ENCODE measurements at regions not wholly inside any gene's neighbourhood (a gene's known extent, or its start where the extent isn't known, plus 50 kb on each side); places are given as distances from the start of the nearest gene placed in this dataset.

DNA sequence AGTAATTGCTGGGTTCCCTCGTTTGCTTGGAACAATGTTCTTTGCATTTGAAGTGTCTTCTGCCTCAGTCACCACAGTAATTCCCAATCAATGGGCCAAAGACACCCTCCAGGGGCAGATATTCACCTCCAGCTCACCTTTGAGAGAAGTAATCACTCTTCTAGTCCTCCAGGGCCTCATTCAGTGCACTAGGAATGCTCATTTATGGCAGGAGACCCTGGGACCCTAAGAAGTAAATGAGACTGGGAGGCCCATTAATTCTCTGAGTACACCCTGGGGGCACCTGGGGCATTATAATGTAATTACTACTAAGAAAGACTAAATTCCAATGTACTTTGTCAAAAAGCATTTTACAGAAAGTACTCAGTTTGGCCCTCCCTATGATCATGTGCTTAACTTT lies 158.2 kb upstream of the XYLT1 start:
- Mint-ChIP-seq H3K4me1 (ENCODE audit: low read depth, unreplicated experiment) (no peaks in the 10 kb centered on the region), H3K36me3 (ENCODE audit: unreplicated experiment) (peaks cover 18% of the 10 kb centered on the region), H3K27me3 (ENCODE audit: unreplicated experiment) (peaks cover 4% of the 10 kb centered on the region), H3K9me3 (ENCODE audit: unreplicated experiment) (peaks cover 4% of the 10 kb centered on the region), H3K27ac (ENCODE audit: unreplicated experiment) (no peak overlapping the region), H3K4me3 (ENCODE audit: unreplicated experiment) (no peak overlapping the region)
- TF ChIP-seq, protein P1, sequence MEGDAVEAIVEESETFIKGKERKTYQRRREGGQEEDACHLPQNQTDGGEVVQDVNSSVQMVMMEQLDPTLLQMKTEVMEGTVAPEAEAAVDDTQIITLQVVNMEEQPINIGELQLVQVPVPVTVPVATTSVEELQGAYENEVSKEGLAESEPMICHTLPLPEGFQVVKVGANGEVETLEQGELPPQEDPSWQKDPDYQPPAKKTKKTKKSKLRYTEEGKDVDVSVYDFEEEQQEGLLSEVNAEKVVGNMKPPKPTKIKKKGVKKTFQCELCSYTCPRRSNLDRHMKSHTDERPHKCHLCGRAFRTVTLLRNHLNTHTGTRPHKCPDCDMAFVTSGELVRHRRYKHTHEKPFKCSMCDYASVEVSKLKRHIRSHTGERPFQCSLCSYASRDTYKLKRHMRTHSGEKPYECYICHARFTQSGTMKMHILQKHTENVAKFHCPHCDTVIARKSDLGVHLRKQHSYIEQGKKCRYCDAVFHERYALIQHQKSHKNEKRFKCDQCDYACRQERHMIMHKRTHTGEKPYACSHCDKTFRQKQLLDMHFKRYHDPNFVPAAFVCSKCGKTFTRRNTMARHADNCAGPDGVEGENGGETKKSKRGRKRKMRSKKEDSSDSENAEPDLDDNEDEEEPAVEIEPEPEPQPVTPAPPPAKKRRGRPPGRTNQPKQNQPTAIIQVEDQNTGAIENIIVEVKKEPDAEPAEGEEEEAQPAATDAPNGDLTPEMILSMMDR (IDR thresholded peaks at IDR 0.05; ENCODE audit: partially characterized antibody, unreplicated experiment) = no peak
- no peak for DNase-seq

DNA sequence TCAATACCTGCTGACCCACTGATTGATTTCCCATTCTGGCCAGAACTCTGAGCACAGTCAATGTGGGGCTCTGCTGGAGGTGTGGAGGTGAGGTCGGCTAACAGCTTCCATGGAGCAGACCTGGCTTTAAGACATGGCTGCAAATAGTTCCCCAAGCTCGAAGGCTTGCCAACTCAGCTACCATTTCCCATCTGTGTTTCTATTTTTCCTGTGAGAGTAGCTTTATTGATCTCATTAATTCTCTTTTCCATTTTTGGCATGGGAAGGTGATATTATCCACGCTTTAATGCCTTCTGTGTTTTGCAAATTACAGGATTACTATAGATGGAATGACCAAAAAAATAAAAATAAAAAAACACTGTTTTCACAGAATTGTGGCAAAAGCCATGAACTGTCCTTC lies 151.6 kb upstream of the XYLT1 start:
- Mint-ChIP-seq H3K4me3 (ENCODE audit: unreplicated experiment) (no peak overlapping the region), H3K9me3 (ENCODE audit: unreplicated experiment) (peaks cover 4% of the 10 kb centered on the region), H3K36me3 (ENCODE audit: unreplicated experiment) (peaks cover 17% of the 10 kb centered on the region), H3K27me3 (ENCODE audit: unreplicated experiment) (peaks cover 4% of the 10 kb centered on the region), H3K27ac (ENCODE audit: unreplicated experiment) (no peak overlapping the region), H3K4me1 (ENCODE audit: low read depth, unreplicated experiment) (no peaks in the 10 kb centered on the region)
- TF ChIP-seq, protein P1 (IDR thresholded peaks at IDR 0.05; ENCODE audit: partially characterized antibody, unreplicated experiment) = no peak
- DNase-seq = no peak

DNA sequence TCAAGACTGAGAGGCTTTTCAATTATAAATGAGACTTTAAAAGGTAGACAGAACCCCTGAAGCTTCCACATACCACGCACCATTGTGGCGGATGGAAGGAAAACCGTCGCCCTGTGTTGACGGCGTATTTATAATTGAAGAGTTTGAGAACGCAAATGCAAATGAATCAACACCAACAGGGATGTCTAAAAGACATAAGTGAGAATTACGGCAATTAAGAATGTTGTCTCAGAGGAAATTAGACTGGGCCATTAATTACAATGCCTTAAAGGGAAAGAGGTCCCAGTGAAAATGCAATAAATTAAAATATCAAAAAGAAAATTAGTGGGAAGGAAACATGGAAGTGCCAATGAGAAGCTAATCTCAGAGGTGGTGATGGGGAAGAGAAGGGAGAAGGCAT lies 148.5 kb upstream of the XYLT1 start:
- H3K4me3 Mint-ChIP-seq (ENCODE audit: unreplicated experiment) = no peak overlapping the region
- no peaks in the 10 kb centered on the region for H3K4me1 Mint-ChIP-seq (ENCODE audit: low read depth, unreplicated experiment)
- H3K36me3 Mint-ChIP-seq (ENCODE audit: unreplicated experiment) = no peaks in the 10 kb centered on the region
- H3K27me3 Mint-ChIP-seq (ENCODE audit: unreplicated experiment) = peaks cover 2% of the 10 kb centered on the region
- TF ChIP-seq, protein P1 (IDR thresholded peaks at IDR 0.05; ENCODE audit: partially characterized antibody, unreplicated experiment) = no peak
- H3K9me3 Mint-ChIP-seq (ENCODE audit: unreplicated experiment) = no peaks in the 10 kb centered on the region
- DNase-seq = no peak
- no peak overlapping the region for H3K27ac Mint-ChIP-seq (ENCODE audit: unreplicated experiment)

DNA sequence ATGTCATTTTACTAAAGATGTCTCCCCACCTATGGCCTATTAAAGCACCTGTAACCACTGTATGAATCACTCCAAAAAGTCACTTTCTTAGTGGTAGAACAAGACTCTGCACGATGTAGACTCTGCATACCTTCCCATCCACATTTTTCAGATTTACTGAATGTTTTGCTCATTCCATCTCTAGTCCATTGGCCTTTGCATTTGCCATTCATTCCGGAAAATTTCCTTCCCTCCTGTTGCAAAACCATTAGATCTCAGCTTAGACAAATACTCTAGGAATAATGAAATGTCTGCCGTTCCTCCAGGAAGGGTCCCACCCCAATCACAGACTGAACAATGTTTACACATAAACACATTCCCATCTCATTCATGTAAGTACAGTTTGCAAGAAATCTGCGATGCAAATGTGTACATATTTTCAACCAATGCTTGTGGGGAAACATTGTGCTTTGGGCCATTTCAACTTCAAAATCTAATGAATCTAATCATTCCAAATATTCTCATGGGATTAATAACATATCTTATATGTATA lies 146.3 kb upstream of the XYLT1 start:
- Mint-ChIP-seq H3K36me3 (ENCODE audit: unreplicated experiment) (no peaks in the 10 kb centered on the region), H3K4me1 (ENCODE audit: low read depth, unreplicated experiment) (no peaks in the 10 kb centered on the region), H3K27ac (ENCODE audit: unreplicated experiment) (no peak overlapping the region), H3K27me3 (ENCODE audit: unreplicated experiment) (peaks cover 4% of the 10 kb centered on the region), H3K4me3 (ENCODE audit: unreplicated experiment) (no peak overlapping the region), H3K9me3 (ENCODE audit: unreplicated experiment) (no peaks in the 10 kb centered on the region)
- DNase-seq = no peak
- TF ChIP-seq, protein P1 (IDR thresholded peaks at IDR 0.05; ENCODE audit: partially characterized antibody, unreplicated experiment) = no peak

DNA sequence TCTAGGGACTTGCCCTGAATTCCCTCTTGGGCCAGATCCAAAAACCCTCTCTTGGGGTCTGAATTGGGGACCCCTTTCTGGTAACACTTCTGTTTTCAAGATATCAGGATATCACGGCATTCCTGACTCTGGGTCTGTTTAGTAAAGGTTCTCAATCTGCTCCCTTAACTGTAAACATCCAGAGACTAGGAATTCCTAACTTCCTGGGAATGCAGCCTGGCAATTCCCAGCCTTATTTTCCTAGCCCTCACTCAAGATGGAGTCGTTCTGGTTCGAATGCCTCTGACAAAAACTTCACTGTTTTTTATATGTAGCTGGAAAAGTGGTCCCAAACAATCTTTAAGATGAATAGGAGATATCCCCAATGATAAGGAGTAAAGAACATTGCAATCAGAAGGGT lies 141.6 kb upstream of the XYLT1 start:
- DNase-seq = no peak
- H3K9me3 Mint-ChIP-seq (ENCODE audit: unreplicated experiment) = peaks cover 20% of the 10 kb centered on the region
- TF ChIP-seq, protein P1 (IDR thresholded peaks at IDR 0.05; ENCODE audit: partially characterized antibody, unreplicated experiment) = no peak
- no peak overlapping the region for H3K27ac Mint-ChIP-seq (ENCODE audit: unreplicated experiment)
- H3K36me3 Mint-ChIP-seq (ENCODE audit: unreplicated experiment) = peaks cover 5% of the 10 kb centered on the region
- H3K4me3 Mint-ChIP-seq (ENCODE audit: unreplicated experiment) = no peak overlapping the region
- peaks cover 8% of the 10 kb centered on the region for H3K27me3 Mint-ChIP-seq (ENCODE audit: unreplicated experiment)
- H3K4me1 Mint-ChIP-seq (ENCODE audit: low read depth, unreplicated experiment) = peaks cover 22% of the 10 kb centered on the region

Data from glutamatergic neuron (in vitro differentiated cells).